ENCODE measurements at regions not wholly inside any gene's neighbourhood (a gene's known extent, or its start where the extent isn't known, plus 50 kb on each side); places are given as distances from the start of the nearest gene placed in this dataset.

GRCh38 chr3:95210878-95211277 lies 1148.0 kb downstream of the NSUN3 start:
- ChIA-PET CTCF (no interaction called here), RAD21 (ENCODE audit: low non-redundant PET in 1 of 2, low total read pairs in 2 of 2, uncharacterized antibody in 2 of 2, unreplicated experiment in 2 of 2) (no interaction called here), POLR2A (no interaction called here)
- Histone ChIP-seq H3K9me2 (ENCODE audit: insufficient read depth) (no peaks in the 10 kb centered on the region), H3K36me3 (ENCODE audit: control insufficient read depth in 1 of 2, insufficient read depth in 2 of 2, low read length in 2 of 2) (no peaks in the 10 kb centered on the region), H3K27me3 (ENCODE audit: insufficient read depth, low read length) (no peaks in the 10 kb centered on the region), H3K4me3 (replicated peaks in 1 of 2; ENCODE audit: low read depth in 1 of 2, low read length in 2 of 2) (no peak overlapping the region), H3K79me2 (ENCODE audit: insufficient read depth, low read length) (no peaks in the 10 kb centered on the region), H3K27ac (ENCODE audit: low read depth, low read length) (no peak overlapping the region), H3K9me3 (ENCODE audit: control insufficient read depth in 1 of 2, insufficient read depth in 1 of 2, low read depth in 1 of 2, low read length in 2 of 2) (peaks cover 0 to 14% of the 10 kb centered on the region in 2 experiments; a peak in 2 of 4 replicates), H2AFZ (ENCODE audit: low read depth, low read length, poor library complexity, severe bottlenecking) (no peak overlapping the region), H3K9ac (ENCODE audit: low read length) (no peak overlapping the region), H4K20me1 (ENCODE audit: insufficient read depth) (no peaks in the 10 kb centered on the region; the same call in 1 of the 2 replicates), H3K4me2 (ENCODE audit: low read length) (no peak overlapping the region), H3K4me1 (ENCODE audit: control insufficient read depth in 1 of 2, insufficient read depth in 2 of 2, low read length in 2 of 2) (no peaks in the 10 kb centered on the region)
- no peak for TF ChIP-seq CBX3 (IDR thresholded peaks at IDR 0.05; ENCODE audit: low read depth)
- no peak for TF ChIP-seq ELF1 (IDR thresholded peaks at IDR 0.05; ENCODE audit: borderline replicate concordance, low read depth)
- TF ChIP-seq POLR2A (IDR thresholded peaks at IDR 0.05; ENCODE audit: borderline replicate concordance, extremely low read depth, insufficient read depth, insufficient read length): no peak
- no peak for DNase-seq (ENCODE audit: low read depth, low spot score)
- ATAC-seq: no peak
- intact Hi-C loops (cut with micrococcal nuclease): no loop called here
- no TSS peak for BruUV-seq (replicated peaks)

GRCh38 chr3:95212117-95212516 lies 1149.3 kb downstream of the NSUN3 start:
- no peak for DNase-seq (ENCODE audit: low read depth, low spot score)
- ChIA-PET RAD21 (ENCODE audit: low non-redundant PET in 1 of 2, low total read pairs in 2 of 2, uncharacterized antibody in 2 of 2, unreplicated experiment in 2 of 2) (no interaction called here), POLR2A (no interaction called here), CTCF (no interaction called here)
- peaks cover 0 to 14% of the 10 kb centered on the region in 2 experiments; a peak in 2 of 4 replicates for H3K9me3 ChIP-seq (ENCODE audit: control insufficient read depth in 1 of 2, insufficient read depth in 1 of 2, low read depth in 1 of 2, low read length in 2 of 2)
- no peaks in the 10 kb centered on the region for H3K36me3 ChIP-seq (ENCODE audit: control insufficient read depth in 1 of 2, insufficient read depth in 2 of 2, low read length in 2 of 2)
- BruUV-seq (replicated peaks): no TSS peak
- no peaks in the 10 kb centered on the region for H3K4me1 ChIP-seq (ENCODE audit: control insufficient read depth in 1 of 2, insufficient read depth in 2 of 2, low read length in 2 of 2)
- no peaks in the 10 kb centered on the region; the same call in 1 of the 2 replicates for H4K20me1 ChIP-seq (ENCODE audit: insufficient read depth)
- H2AFZ ChIP-seq (ENCODE audit: low read depth, low read length, poor library complexity, severe bottlenecking): no peak overlapping the region
- H3K27ac ChIP-seq (ENCODE audit: low read depth, low read length): no peak overlapping the region
- H3K9me2 ChIP-seq (ENCODE audit: insufficient read depth): no peaks in the 10 kb centered on the region
- intact Hi-C loops (cut with micrococcal nuclease): no loop called here
- no peak overlapping the region for H3K4me2 ChIP-seq (ENCODE audit: low read length)
- H3K79me2 ChIP-seq (ENCODE audit: insufficient read depth, low read length): no peaks in the 10 kb centered on the region
- no peak overlapping the region for H3K4me3 ChIP-seq (replicated peaks in 1 of 2; ENCODE audit: low read depth in 1 of 2, low read length in 2 of 2)
- H3K27me3 ChIP-seq (ENCODE audit: insufficient read depth, low read length): no peaks in the 10 kb centered on the region
- H3K9ac ChIP-seq (ENCODE audit: low read length): no peak overlapping the region
- TF ChIP-seq SRF (IDR thresholded peaks at IDR 0.05; ENCODE audit: low read depth) (no peak), SP1 (IDR thresholded peaks at IDR 0.05; ENCODE audit: low read depth) (no peak), EZH2 (IDR thresholded peaks at IDR 0.05) (no peak), POLR2A (IDR thresholded peaks at IDR 0.05; ENCODE audit: borderline replicate concordance, extremely low read depth, insufficient read depth, insufficient read length) (no peak), YY1 (IDR thresholded peaks at IDR 0.05; ENCODE audit: extremely low read depth, insufficient replicate concordance, low read depth, low read length) (no peak), SIN3A (IDR thresholded peaks at IDR 0.05; ENCODE audit: low read depth) (no peak), ATF3 (IDR thresholded peaks at IDR 0.05) (no peak), TCF7L2 (IDR thresholded peaks at IDR 0.05; ENCODE audit: borderline replicate concordance, extremely low read depth, insufficient read depth, insufficient read length) (no peak), POLR2AphosphoS5 (IDR thresholded peaks at IDR 0.05; ENCODE audit: low read depth, low read length) (no peak), CEBPB (IDR thresholded peaks at IDR 0.05; ENCODE audit: low read depth) (no peak), CTCF (IDR thresholded peaks at IDR 0.05 in 2 of 3, conservative IDR thresholded peaks at IDR 0.05 in 1 of 3; ENCODE audit: borderline replicate concordance in 1 of 3, insufficient read depth in 1 of 3, low read depth in 2 of 3, low read length in 2 of 3) (no peak), ZFX (IDR thresholded peaks at IDR 0.05) (no peak), JUND (IDR thresholded peaks at IDR 0.05) (no peak), ELF1 (IDR thresholded peaks at IDR 0.05; ENCODE audit: borderline replicate concordance, low read depth) (no peak), FOSL1 (IDR thresholded peaks at IDR 0.05; ENCODE audit: low read depth) (no peak), EZH2phosphoT487 (IDR thresholded peaks at IDR 0.05; ENCODE audit: borderline replicate concordance) (no peak), EGR1 (IDR thresholded peaks at IDR 0.05; ENCODE audit: low read depth) (no peak)
- ATAC-seq: no peak
